ENCODE measurements at regions not wholly inside any gene's neighbourhood (a gene's known extent, or its start where the extent isn't known, plus 50 kb on each side); places are given as distances from the start of the nearest gene placed in this dataset.
"Not testable (repeated sequence)": the region's sequence is repeated elsewhere in the genome, so short reads cannot be mapped to it uniquely, and the experiment has no call there.

DNA sequence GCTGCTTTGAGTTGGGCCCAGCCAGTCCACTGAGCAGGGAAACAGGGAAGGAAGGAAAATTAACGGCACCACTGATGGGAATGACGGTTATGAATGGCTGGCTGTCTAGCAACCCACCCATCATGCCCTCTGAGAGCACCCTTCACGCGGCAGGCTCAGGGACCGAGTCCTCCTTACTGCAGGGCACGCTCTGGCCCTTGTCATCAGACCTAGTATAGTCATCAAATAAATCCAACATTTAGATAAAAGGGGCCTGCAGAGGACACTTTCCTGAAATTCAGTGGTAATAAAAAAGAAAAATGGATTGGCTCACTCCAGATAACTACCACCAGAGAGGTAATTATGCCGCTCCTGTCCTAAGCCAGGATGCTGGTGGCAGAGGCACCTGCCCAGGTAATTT, 509.4 kb downstream of the MATN1 start:
- no peaks in the 10 kb centered on the region for H3K9me3 ChIP-seq
- no peak overlapping the region for H3K4me3 ChIP-seq (ENCODE audit: low read depth, low read length)
- no peak for DNase-seq
- H3K36me3 ChIP-seq = no peaks in the 10 kb centered on the region
- TF ChIP-seq, protein P1, sequence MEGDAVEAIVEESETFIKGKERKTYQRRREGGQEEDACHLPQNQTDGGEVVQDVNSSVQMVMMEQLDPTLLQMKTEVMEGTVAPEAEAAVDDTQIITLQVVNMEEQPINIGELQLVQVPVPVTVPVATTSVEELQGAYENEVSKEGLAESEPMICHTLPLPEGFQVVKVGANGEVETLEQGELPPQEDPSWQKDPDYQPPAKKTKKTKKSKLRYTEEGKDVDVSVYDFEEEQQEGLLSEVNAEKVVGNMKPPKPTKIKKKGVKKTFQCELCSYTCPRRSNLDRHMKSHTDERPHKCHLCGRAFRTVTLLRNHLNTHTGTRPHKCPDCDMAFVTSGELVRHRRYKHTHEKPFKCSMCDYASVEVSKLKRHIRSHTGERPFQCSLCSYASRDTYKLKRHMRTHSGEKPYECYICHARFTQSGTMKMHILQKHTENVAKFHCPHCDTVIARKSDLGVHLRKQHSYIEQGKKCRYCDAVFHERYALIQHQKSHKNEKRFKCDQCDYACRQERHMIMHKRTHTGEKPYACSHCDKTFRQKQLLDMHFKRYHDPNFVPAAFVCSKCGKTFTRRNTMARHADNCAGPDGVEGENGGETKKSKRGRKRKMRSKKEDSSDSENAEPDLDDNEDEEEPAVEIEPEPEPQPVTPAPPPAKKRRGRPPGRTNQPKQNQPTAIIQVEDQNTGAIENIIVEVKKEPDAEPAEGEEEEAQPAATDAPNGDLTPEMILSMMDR (IDR thresholded peaks at IDR 0.05; ENCODE audit: low read depth, low read length) = no peak
- no peaks in the 10 kb centered on the region for H3K27me3 ChIP-seq
- no peaks in the 10 kb centered on the region for H3K4me1 ChIP-seq

DNA sequence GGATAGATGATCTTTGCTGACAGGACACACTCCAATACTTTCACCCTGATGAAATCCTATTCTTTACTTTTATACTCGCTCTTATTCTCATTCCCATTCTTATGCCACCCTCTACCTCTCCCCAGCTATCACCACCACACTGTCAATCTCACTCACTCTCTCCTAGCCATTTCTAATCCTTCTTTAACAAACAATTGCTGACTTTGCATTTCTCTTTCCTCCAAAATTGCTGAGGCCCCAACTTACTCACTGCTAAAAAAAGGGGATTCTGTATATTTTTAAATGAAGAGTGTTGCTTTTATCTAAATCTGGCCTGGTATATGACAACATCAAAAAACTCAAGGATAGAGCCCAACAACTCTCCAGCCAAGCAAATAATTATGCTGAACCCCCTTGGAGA, 515.4 kb downstream of the MATN1 start:
- not testable (repeated sequence) for H3K9me3 ChIP-seq; H3K27me3 ChIP-seq; H3K36me3 ChIP-seq; DNase-seq; H3K4me1 ChIP-seq; H3K4me3 ChIP-seq (ENCODE audit: low read depth, low read length)

DNA sequence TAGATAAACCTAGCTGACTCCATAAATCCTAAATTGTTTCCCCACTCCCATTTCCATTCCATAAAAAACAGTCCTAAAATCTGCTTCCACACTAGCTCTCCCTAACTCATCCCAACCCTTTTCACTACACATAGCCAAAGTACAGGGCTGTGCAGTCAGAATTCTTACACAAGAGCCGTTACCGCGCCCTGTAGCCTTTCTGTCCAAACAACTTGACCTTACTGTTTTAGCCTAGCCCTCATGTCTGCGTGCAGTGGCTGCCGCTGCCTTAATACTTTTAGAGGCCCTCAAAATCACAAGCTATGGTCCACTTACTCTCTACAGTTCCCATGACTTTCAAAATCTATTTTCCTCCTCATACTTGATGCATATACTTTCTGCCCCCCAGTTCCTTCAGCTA, 516.8 kb downstream of the MATN1 start:
- H3K9me3 ChIP-seq; H3K27me3 ChIP-seq; H3K4me3 ChIP-seq (ENCODE audit: low read depth, low read length); H3K36me3 ChIP-seq; DNase-seq; H3K4me1 ChIP-seq: not testable (repeated sequence)

DNA sequence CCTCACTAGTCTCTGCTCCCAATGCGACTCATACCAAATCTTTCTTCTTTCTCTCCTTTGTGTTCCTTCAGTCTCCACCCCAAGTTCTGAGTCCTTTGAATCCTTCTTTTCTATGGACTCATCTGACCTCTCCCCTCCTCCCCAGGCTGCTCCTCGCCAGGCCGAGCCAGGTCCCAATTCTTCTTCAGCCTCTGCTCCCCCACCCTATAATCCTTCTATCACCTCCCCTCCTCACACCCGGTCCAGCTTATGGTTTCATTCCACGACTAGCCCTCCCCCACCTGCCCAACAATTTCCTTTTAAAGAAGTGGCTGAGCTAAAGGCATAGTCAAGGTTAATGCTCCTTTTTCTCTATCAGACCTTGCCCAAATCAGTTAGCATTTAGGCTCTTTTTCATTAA, 518.5 kb downstream of the MATN1 start:
- not testable (repeated sequence) for H3K27me3 ChIP-seq; H3K36me3 ChIP-seq; H3K9me3 ChIP-seq; DNase-seq; H3K4me3 ChIP-seq (ENCODE audit: low read depth, low read length); H3K4me1 ChIP-seq

DNA sequence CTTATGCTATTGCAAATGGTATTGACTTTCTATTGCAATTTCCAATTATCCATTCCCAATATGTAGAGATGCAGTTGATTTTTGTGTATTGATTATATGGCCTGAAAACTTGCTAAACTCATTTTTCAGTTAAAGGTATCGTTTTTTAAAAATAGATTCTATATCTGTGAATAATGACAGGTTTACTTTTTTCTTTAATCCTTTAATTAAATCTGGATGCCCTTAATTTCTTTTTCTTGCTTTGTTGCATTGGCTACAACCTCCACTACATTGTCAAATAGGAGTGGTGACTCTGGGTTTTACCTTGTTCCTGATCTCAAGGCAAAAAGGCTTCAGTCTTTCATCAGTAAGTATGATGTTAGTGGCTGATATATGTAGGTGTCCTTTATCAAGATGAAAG, 522.4 kb downstream of the MATN1 start:
- H3K4me3 ChIP-seq (ENCODE audit: low read depth, low read length) = no peak overlapping the region
- no peak for DNase-seq
- no peaks in the 10 kb centered on the region for H3K4me1 ChIP-seq
- H3K9me3 ChIP-seq = no peaks in the 10 kb centered on the region
- TF ChIP-seq, protein P1 (IDR thresholded peaks at IDR 0.05; ENCODE audit: low read depth, low read length) = no peak
- H3K27me3 ChIP-seq = no peaks in the 10 kb centered on the region
- no peaks in the 10 kb centered on the region for H3K36me3 ChIP-seq

DNA sequence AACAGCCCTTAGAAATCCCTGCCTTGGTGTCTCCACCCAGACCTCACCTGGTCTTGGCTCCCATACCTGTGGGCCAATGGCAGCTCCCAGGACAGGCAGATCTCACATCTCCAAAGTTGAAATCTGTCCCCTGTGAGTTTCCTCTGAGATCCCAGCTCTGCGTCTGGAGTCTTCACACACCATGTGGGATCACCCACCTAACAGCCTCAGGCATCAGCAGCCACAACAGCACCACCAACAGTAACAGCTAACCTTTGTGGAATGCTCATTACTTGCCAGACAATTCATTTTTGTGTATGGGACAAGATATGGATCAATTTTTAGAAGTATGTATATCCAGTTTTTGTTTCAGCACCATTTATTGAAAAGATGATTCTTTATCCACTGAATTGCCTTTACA, 523.2 kb downstream of the MATN1 start:
- no peaks in the 10 kb centered on the region for H3K27me3 ChIP-seq
- TF ChIP-seq, protein P1 (IDR thresholded peaks at IDR 0.05; ENCODE audit: low read depth, low read length) = no peak
- no peaks in the 10 kb centered on the region for H3K36me3 ChIP-seq
- no peaks in the 10 kb centered on the region for H3K9me3 ChIP-seq
- no peak overlapping the region for H3K4me3 ChIP-seq (ENCODE audit: low read depth, low read length)
- DNase-seq = no peak
- H3K4me1 ChIP-seq = no peaks in the 10 kb centered on the region

DNA sequence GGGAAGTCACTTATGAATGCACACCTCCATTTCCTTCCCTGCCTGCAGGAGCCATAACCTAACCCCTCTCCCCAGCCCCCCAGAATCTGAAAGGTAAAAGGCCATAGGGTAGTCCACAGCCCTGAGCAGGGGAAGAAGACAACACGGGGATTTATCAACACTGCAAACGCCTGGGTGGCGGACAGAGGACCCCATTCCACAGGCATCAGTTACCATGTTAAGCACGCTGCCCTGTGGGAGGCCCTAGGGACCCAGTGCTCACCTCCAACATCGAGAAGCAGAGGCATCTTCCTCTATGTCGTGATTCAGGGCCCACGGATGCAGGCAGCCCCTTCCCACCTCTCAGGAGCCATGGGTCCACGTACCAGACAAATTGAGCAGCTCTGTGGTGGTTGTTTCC, 523.8 kb downstream of the MATN1 start:
- Histone ChIP-seq H3K27me3 (no peaks in the 10 kb centered on the region), H3K36me3 (no peaks in the 10 kb centered on the region), H3K4me3 (ENCODE audit: low read depth, low read length) (no peak overlapping the region), H3K9me3 (no peaks in the 10 kb centered on the region), H3K4me1 (no peaks in the 10 kb centered on the region)
- TF ChIP-seq, protein P1 (IDR thresholded peaks at IDR 0.05; ENCODE audit: low read depth, low read length) = no peak
- no peak for DNase-seq

DNA sequence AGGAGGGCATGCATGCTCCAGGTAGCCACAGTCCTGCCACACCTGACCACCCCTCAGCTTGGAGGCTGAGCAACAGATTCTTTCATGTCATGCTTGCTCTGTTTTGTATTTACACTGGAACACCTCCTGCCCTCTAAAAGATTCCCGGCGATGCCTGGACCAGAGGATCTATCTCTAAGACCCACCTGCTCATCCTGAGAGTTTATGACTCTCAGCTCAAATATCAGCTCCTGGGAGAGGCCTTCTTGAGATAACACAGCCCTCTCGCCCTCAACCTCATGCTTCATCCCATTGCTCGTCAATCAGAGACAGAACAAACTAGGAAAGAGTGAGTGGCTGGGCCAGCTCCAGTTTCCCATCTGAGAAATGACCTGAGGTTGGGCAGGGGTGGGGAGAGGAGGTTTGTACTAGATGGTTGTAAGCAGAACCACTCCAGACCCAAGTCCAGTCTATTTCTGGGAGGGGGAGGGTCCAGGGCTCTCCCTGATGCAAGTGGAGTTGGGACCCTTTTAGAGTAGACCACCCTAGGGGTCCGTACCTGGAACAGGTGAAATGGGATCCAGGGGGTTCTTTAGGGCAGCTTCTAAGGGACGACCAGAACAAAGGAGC, 524.5 kb downstream of the MATN1 start:
- H3K36me3 ChIP-seq = no peaks in the 10 kb centered on the region
- DNase-seq = no peak
- no peaks in the 10 kb centered on the region for H3K4me1 ChIP-seq
- no peaks in the 10 kb centered on the region for H3K27me3 ChIP-seq
- TF ChIP-seq, protein P1 (IDR thresholded peaks at IDR 0.05; ENCODE audit: low read depth, low read length) = no peak
- no peak overlapping the region for H3K4me3 ChIP-seq (ENCODE audit: low read depth, low read length)
- no peaks in the 10 kb centered on the region for H3K9me3 ChIP-seq
